Neuron (in vitro differentiated cells): ENCODE measurements at regions not wholly inside any gene's neighbourhood (a gene's known extent, or its start where the extent isn't known, plus 50 kb on each side); places are given as distances from the start of the nearest gene placed in this dataset.

ENCODE experiments used
- H2AFZ ChIP-seq: one replicate; pipeline ENCODE4 v1.6.1; 2013; ENCODE audit warnings: low read depth, mild to moderate bottlenecking, inconsistent platforms, low read length, moderate library complexity
- H3K27me3 ChIP-seq: one replicate; pipeline ENCODE4 v1.6.1; 2013; ENCODE audit warnings: low read length; ENCODE audit not compliant: insufficient read depth
- H3K36me3 ChIP-seq: one replicate; pipeline ENCODE4 v1.6.1; 2013; ENCODE audit warnings: low read length; ENCODE audit not compliant: insufficient read depth
- H3K4me1 ChIP-seq: one replicate; pipeline ENCODE4 v1.6.1; 2013; ENCODE audit warnings: low read length; ENCODE audit not compliant: insufficient read depth
- H3K4me3 ChIP-seq: 2 replicates; pipeline ENCODE4 v1.5.1; 2013; ENCODE audit warnings: mild to moderate bottlenecking, low read length, moderate library complexity
- H3K9me3 ChIP-seq: one replicate; pipeline ENCODE4 v1.6.1; 2013; ENCODE audit warnings: low read length

DNA sequence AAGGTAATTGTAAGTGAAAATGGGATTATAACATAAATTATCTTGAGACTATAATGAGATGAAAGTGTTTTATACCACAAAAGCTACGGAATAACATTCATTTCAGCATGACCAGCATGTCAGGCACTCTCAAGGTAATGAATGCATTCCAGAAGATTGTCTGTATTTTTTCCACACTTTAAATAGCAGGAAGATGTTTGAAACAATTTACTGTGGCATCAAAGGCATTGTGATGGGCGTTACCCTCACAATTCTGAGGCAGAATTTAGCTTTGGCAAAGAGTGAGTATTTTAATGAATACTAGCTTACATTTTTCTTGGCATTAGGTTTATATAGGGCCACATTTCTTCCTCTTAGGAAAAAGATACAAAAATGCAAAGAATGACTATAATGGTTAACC, 627.2 kb downstream of the BCKDHB start:
- H3K27me3 ChIP-seq = no peaks in the 10 kb centered on the region

DNA sequence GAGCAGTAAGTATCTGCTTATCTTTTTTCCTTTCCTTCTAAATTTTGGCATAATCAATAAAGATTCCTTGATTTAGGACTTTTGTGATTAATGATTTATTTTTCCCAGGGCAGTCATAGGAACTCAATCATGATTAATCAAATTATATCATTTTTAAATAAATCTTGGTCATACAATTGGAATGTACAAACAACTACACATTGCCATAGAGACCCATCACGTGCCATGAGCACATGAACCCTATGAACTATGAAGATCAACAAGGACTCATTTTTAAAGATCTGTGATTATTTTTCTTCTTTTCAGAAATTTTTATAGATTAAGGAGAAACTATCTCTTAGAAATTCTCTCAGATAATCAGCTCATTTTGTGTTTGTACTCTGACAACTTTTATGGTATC, 622.4 kb downstream of the BCKDHB start:
- Histone ChIP-seq H3K4me3 (no peak overlapping the region), H3K27me3 (no peaks in the 10 kb centered on the region), H3K4me1 (peaks cover 5% of the 10 kb centered on the region), H3K36me3 (no peaks in the 10 kb centered on the region), H2AFZ (no peak overlapping the region), H3K9me3 (no peaks in the 10 kb centered on the region)

More for the DNA sequence above, 627.2 kb downstream of the BCKDHB start:
- Histone ChIP-seq H3K9me3 (no peaks in the 10 kb centered on the region), H3K36me3 (no peaks in the 10 kb centered on the region), H3K4me3 (no peak overlapping the region), H3K4me1 (peaks cover 10% of the 10 kb centered on the region), H2AFZ (no peak overlapping the region)

DNA sequence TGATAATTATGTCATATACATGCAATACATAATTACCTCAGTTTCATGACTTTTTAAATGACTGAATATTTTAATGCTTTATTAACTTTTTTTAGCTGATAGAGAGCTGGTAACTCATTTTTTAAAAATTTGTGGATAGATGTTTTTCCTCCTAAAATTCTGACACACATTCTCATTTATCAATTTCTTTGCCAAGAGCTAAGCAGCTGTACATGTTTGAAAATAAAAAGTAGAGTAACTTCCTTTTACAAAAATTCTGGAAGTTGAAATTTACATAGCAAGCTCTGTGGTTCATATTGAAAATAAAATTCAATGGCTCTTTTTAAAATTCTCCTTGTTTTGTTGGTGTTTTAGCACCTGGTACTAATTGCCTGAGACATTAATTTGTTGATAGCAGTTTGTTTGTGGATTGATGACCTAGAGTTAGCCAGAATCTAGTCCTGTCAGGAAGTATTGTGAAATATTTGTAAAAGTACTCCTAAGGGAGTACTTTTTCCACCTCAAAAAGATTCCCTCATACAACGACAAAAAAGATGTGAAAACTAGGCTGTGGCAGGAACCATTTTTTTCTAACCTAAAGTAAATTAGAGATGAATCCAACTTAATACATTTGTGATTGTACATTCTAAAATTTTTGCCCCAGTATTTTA, 621.8 kb downstream of the BCKDHB start:
- no peak overlapping the region for H2AFZ ChIP-seq
- H3K4me1 ChIP-seq = no peaks in the 10 kb centered on the region
- H3K36me3 ChIP-seq = no peaks in the 10 kb centered on the region
- H3K27me3 ChIP-seq = no peaks in the 10 kb centered on the region
- H3K4me3 ChIP-seq = no peak overlapping the region
- H3K9me3 ChIP-seq = no peaks in the 10 kb centered on the region

DNA sequence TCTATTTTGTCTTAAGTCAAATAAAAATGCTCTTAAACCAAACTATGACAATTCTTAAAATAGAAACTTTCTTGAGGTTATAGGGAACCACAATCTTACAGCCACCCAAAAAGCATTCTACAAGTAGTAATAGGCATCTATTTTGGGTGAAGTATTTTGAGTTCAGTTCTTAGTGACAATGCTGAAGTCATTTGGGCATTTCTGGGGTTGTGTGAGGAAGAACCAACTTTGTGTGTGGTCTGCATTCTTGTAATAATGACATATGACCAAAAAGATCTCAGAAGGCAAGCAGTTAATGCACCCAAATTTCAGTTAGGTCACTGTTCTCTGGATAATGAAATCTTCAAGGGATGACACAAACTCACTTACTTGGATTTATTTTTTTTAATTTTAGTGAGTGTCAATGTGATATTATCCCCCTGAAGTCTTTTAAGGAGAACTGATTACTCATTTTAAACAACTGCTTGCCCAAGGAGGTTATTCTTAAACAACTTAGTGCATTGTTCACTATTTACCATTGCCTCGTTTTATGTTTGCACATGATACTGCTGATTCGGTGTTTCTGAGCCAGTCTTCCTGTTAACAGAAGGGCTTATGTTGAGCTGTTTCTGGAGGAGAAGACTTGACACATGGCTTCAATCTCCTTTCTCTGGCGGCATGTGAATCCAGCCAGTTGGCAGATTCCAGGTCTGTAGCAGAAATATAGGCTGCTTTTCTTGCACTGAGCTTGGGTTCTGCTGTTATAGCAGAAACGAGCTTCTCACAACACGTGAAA, 618.9 kb downstream of the BCKDHB start:
- no peaks in the 10 kb centered on the region for H3K9me3 ChIP-seq
- no peak overlapping the region for H2AFZ ChIP-seq
- no peaks in the 10 kb centered on the region for H3K27me3 ChIP-seq
- no peaks in the 10 kb centered on the region for H3K36me3 ChIP-seq
- no peak overlapping the region for H3K4me3 ChIP-seq
- H3K4me1 ChIP-seq = no peaks in the 10 kb centered on the region

DNA sequence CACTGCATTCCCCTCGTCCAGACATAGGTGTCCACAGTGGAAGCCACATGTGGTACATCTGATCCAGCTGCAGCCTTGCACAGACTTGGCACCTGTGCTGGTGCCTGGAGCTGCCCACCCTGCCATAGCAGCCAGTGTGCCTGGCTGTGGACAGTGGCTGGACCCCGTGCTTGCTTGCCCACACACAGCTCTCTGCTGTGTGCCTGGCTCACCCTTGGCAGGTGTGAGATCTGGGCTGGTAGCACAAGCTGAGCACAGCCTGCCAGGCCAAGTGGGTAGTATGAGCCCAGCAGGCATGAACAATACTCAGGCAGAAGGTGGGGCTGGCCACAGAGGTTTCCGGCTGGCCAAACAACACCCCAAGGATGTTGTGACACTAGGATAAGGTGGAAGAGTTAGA, 614.4 kb downstream of the BCKDHB start:
- H3K4me3 ChIP-seq = no peak overlapping the region
- no peak overlapping the region for H2AFZ ChIP-seq
- no peaks in the 10 kb centered on the region for H3K27me3 ChIP-seq
- H3K36me3 ChIP-seq = no peaks in the 10 kb centered on the region
- no peaks in the 10 kb centered on the region for H3K9me3 ChIP-seq
- no peaks in the 10 kb centered on the region for H3K4me1 ChIP-seq

DNA sequence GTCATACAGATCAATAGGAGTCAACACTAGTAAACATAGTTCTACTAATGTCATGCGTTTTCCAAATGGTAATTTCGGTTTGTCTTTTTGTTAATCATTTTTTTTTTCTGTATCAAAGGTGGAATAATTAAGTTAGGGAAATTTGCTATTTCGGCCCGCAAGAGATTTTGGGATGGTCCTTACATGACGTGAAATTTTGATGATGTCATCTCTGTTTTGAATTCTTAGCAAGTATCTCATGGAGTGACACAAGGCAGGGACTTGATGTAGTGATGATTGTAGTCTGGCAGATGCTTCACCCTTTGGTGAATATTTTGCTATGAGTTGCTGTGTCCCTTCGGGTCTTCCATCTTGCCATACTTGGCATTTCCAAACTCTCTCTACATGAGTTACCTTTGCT, 608.0 kb downstream of the BCKDHB start:
- Histone ChIP-seq H3K36me3 (no peaks in the 10 kb centered on the region), H3K4me3 (no peak overlapping the region), H3K4me1 (no peaks in the 10 kb centered on the region), H2AFZ (no peak overlapping the region), H3K27me3 (no peaks in the 10 kb centered on the region), H3K9me3 (no peaks in the 10 kb centered on the region)

DNA sequence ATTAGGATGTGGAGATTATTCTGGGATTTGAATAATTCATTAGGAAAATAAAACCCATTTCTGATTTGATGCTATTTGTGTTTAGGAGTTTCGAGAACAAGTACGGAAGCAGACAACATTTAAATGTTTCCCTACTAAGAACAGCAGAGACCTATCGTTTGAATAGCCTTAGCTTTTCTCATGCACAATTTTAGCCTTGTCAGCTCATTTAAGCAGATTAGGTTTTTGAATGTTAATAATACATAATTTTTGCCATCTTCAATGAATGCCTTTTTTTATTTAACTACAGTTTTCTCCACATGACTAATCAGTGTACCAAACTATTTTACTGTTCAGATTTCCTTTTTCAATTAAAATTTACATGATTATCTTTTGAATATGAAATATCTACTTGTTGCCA, 592.0 kb downstream of the BCKDHB start:
- Histone ChIP-seq H2AFZ (no peak overlapping the region), H3K9me3 (peaks cover 3% of the 10 kb centered on the region), H3K4me1 (no peaks in the 10 kb centered on the region), H3K4me3 (no peak overlapping the region), H3K27me3 (no peaks in the 10 kb centered on the region), H3K36me3 (no peaks in the 10 kb centered on the region)

DNA sequence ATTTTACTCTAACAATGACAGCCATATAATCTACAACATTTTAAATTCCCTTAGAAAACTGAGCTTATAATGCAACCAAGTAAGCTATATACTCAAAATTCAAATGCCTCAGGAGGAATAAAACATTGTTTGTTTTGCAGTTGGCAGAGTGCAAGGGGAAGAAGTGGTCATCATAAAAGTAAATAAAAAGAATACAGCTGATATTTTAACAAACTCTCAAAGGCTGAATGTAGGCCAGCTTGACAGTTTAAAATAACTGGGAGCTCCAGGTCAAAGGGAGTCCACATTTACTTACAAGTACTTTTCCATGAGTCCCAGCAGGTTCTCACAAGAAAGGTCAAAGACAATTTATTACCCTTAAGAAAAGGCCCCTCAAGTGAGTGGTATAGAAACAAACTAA, 589.8 kb downstream of the BCKDHB start:
- Histone ChIP-seq H3K9me3 (no peaks in the 10 kb centered on the region), H3K27me3 (no peaks in the 10 kb centered on the region), H3K36me3 (no peaks in the 10 kb centered on the region), H2AFZ (no peak overlapping the region), H3K4me3 (no peak overlapping the region), H3K4me1 (no peaks in the 10 kb centered on the region)

DNA sequence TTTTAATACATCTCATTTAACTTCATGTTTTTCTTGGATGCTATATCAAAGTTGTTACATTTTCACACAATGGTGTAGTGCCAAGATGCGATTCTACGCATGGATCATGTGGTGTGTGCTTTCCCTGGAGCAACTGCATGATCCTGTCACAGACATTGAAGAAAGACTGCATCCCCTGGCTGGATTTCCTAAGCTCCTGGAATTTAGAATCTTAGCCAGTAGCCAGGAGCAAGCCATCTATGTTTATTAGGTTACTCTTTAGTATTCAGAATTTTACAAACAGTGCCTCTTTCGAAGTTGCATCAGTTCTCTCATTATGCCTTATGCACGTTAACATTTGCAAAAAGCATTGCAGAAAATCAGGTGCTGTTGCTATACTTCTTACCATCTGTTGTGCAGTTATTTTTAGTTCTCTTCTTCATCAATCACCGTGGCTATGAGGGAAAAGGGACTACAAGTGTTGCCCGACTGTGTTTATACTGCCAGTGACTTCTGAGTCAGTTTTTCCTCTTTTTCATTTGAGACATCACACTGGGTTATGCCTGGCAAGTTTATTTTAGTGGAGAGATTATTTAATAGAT, 584.2 kb downstream of the BCKDHB start:
- H3K9me3 ChIP-seq = no peaks in the 10 kb centered on the region
- H3K27me3 ChIP-seq = no peaks in the 10 kb centered on the region
- no peak overlapping the region for H2AFZ ChIP-seq
- H3K4me3 ChIP-seq = no peak overlapping the region
- no peaks in the 10 kb centered on the region for H3K36me3 ChIP-seq
- H3K4me1 ChIP-seq = no peaks in the 10 kb centered on the region

DNA sequence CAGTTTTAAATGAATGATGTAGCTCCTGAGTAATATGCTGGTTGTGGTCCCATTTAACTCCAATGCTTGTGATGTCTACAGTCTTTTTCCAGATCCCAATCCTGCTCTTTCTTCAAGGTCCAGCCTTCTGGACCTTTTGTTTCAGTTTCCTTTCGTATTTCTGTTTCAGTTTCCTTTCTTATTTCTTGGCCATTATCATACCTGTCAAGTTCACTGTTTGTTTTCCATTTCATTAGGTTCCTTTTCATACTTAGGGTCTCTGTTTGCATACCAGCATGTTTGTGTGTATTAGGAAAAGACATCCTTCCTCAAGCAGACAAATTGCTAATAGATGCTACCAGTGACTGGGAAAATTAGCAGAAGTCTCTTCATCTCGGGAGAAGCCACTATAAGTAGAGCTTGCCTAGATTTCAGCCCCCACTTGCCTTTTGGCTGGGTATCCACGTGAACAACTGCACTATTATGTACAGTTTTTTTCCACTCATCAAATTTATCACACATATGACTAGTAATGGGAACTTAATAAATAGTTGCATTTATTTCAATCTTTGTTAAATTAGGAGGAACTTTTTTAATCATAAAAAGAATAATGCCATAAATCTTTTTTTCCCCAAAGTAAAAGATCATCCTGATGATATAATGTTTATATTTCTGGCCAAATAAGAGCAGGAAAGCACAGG, 583.4 kb downstream of the BCKDHB start:
- Histone ChIP-seq H3K4me3 (no peak overlapping the region), H3K27me3 (no peaks in the 10 kb centered on the region), H3K36me3 (no peaks in the 10 kb centered on the region), H2AFZ (no peak overlapping the region), H3K4me1 (no peaks in the 10 kb centered on the region), H3K9me3 (no peaks in the 10 kb centered on the region)

DNA sequence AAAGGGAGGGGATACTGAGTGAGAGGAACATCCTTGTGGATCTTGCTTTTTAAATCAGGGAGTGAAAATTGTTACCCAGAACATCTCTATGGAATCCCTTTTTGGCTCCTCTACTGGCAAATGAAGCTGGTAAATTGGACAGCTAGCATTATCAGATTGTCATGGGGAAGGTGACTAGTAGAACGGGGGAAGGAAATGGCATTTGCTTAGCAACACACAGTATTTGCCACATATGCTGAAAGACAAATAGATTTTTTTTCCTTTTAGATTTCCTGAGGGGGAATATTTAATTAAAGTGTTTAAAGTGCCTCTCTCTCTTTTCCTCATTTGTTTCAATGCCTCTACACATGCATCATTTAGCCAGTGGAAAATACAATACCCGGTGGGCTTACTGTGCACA, 573.5 kb downstream of the BCKDHB start:
- Histone ChIP-seq H3K4me3 (no peak overlapping the region), H3K27me3 (no peaks in the 10 kb centered on the region), H3K9me3 (peaks cover 3% of the 10 kb centered on the region), H2AFZ (no peak overlapping the region), H3K4me1 (no peaks in the 10 kb centered on the region), H3K36me3 (no peaks in the 10 kb centered on the region)

DNA sequence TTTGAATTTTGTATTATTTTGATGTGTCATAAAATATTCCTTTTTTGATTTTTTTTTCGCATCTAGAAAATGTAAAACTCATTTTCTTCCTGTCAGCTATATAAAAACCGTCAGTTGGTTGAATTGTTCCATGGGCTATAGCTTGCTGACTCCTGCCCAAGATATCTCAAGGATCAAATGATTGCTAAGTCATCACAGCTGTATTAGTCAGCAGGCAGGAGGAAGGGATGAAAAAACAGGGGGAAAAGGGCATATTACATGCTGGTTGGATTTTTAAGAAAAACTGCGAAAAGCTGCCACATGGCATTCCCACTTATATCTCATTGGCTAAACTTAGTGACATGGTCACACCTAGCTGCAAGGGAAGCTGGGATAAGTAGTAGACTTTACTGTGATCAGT, 569.9 kb downstream of the BCKDHB start:
- peaks cover 3% of the 10 kb centered on the region for H3K9me3 ChIP-seq
- no peak overlapping the region for H3K4me3 ChIP-seq
- H3K36me3 ChIP-seq = no peaks in the 10 kb centered on the region
- no peaks in the 10 kb centered on the region for H3K27me3 ChIP-seq
- no peaks in the 10 kb centered on the region for H3K4me1 ChIP-seq
- no peak overlapping the region for H2AFZ ChIP-seq

DNA sequence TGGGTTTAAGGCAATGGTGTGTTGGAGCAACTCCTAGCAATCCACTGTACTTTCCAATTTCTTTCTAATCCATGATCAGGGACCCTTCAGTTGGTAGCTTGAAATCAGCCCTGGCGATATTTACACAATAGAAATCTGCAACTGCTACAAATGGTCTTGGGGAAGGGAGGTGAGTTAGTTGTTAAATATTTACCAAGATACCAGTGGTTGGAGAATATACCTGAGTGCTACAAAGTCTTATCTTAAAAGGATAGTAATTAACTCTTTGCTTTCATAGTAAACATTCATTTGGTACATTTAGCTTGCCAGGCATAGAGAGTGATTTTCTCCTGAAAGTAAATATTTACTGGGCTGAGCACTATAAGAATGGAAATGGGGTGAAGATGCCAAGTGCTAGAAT, 568.2 kb downstream of the BCKDHB start:
- Histone ChIP-seq H2AFZ (no peak overlapping the region), H3K4me1 (no peaks in the 10 kb centered on the region), H3K36me3 (no peaks in the 10 kb centered on the region), H3K9me3 (peaks cover 3% of the 10 kb centered on the region), H3K4me3 (no peak overlapping the region), H3K27me3 (no peaks in the 10 kb centered on the region)
